KBM-7 (cell line): ENCODE measurements at regions not wholly inside any gene's neighbourhood (a gene's known extent, or its start where the extent isn't known, plus 50 kb on each side); places are given as distances from the start of the nearest gene placed in this dataset.

Experiments
- DNase-seq: peaks from one replicate; pipeline ENCODE4 v3.0.0-alpha.2; 2015
- in situ Hi-C: fragments of 300-500 bp; cut with MboI; formaldehyde crosslinking; loops from 2 replicates; pipeline ENCODE4 v1.14.3; 2020; ENCODE audit warnings: low sequenced_read_pairs, low pct_unique_long_range_greater_than_20kb, mixed read lengths

GRCh38 chr5:124665625-124666024 is 80.8 kb downstream of the ZNF608 start:
- no peak for DNase-seq
- in situ Hi-C loops, result no loop called here

DNA sequence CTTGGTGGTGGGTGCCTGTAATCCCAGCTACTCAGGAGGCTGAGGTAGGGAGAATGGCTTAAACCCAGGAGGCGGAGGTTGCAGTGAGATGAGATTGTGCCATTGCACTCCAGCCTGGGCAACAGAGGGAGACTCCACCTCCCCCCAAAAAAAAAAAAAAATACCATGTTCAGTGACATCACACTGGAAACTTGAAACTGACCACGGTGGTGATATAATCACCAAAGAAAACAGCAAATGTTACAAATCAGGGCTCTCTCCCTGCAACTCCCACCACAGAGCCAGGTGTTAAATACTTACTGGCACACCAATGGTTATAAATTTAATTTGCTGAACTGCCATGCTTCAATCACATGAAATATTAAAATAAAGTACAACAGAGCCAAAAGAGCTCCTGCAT is 81.4 kb downstream of the ZNF608 start:
- in situ Hi-C loops, result no loop called here
- DNase-seq, result no peak

DNA sequence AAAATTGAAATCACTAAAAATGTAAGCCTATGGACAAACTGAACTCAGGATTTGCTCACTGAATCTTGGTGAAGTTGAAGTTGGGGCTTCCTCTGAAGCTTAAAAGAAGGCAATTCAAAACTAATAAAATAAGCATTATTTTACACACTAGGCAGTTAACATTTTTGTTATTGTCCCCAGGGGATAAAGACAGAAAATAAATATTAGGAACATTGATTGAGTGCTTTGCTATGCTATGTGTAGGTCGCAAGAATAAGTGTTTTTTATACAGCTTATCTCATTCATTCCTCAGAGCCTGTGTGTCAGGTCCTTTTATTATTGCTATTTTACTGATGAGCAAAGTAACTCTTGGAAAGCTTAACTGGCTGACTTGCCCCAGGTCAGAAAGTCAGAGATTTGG is 82.2 kb downstream of the ZNF608 start:
- in situ Hi-C loops, result no loop called here
- no peak for DNase-seq

DNA sequence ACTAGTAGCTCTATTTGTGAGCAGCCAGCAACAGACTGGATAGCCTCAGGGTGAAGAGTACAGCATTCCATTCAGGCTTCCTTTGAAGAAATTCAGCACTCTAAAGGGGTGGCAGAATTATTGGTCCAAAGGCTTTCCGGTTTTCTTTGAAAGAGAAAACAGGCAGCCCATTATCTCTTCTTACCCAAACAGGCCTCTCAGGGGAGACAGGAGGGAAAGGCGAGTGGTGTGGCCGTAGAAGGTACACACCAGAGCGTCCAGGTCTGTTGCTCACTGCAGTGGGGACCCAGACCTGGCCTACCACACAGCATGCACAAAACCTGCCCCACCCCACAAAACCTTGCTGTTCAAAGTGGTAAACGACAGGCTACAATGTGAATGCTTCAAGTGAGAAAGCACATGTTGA is 83.3 kb downstream of the ZNF608 start:
- no peak for DNase-seq
- in situ Hi-C loops, result no loop called here

GRCh38 chr5:124662181-124662781 is 84.2 kb downstream of the ZNF608 start:
- DNase-seq, result no peak
- in situ Hi-C loops, result no loop called here

DNA sequence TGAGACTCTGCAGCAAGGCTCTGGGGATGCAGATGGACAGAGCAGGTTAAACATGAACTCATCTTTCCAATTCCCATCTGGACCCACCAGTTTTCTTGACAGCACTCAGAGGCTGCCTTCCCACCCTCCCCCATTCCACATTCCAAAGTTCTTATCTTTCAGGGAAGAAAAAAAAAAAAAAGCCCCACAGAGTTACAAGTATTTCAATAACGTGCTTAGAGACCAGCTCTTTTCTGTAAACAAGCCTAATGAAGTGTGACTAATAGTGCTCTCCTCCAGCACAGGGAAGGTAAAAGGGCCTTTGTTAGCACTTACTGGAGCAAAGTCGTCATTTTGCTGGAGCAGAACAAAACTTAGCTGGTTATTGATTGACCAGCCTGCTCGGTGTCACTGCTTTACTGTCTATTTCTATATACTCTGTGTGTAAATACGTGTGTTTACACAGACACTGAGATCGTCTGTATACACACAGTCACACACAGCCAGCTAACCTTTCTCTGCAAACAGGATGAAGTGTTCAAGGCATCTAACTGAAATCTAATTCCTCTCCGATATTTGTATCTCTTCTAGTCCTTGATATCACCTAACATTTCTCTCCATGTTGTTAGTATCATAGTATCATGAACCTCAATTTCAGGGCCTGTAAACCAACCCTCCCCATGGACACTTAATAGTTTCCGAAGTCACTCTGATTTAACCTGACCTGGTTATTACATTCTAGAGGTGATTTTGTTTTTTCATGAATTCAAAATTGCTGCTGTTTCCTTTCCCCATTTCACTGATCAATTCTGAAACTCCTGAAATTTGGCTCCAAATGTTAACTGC is 84.9 kb downstream of the ZNF608 start:
- in situ Hi-C loops, result no loop called here
- no peak for DNase-seq

- in situ Hi-C loops, result no loop called here
- no peak for DNase-seq
Observed at GRCh38 chr5:124660229-124661093, 86.0 kb downstream of the ZNF608 start.

GRCh38 chr5:124659798-124660197 is 86.6 kb downstream of the ZNF608 start:
- in situ Hi-C loops, result no loop called here
- DNase-seq, result no peak

- in situ Hi-C loops, result no loop called here
- DNase-seq, result peak; percentile 65
Observed at GRCh38 chr5:124658867-124659557, 87.4 kb downstream of the ZNF608 start.

DNA sequence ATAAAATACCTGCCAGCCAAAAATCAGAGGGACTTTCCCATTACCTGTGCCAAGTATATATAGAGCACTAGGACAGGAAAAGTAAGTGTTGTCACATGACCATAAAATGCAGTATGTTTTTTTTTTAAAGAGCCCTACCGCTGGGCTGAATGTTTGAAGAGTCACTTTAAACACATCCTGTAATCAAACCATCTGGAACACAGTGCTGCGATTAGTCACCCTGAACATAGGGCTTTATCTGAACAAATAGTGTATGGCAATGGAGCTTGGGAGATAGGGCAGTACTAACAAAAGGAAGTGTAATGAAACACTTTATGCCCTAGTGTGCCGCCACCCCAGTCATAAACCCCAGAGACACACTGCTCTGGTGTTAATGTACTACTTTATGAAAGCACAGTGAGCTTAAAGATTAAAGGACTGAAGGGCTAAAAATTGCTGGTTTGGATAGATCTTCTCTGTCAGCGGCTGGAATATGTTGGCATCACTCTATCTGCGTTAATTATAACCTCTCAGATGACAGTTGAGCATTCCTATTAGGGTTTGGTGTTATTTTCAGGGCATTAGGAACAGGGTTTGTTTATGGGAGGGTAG is 90.4 kb downstream of the ZNF608 start:
- in situ Hi-C loops, result no loop called here
- peak; percentile 53 for DNase-seq

GRCh38 chr5:124655251-124655917 is 91.1 kb downstream of the ZNF608 start:
- DNase-seq, result no peak
- in situ Hi-C loops, result no loop called here

DNA sequence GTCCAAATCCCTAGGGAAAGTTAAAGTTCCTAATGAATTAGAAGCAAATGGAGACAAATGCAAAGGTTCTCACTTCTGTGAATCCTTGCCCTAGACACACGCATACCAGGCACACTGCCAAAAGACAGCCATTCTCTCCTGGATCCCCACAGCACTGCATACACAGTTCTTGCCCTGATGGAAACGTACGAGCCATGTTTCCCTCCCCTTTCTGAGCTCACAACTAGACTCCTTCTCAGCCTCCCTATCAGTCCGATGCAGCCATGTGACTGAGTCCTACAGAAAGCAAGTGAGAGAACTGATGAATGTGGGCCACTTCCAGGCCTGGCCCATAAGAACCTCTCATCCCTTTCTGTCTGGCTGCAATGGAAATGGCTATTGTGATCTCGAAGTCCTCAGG is 92.0 kb downstream of the ZNF608 start:
- DNase-seq, result no peak

GRCh38 chr5:124653666-124654065 is 92.8 kb downstream of the ZNF608 start:
- no peak for DNase-seq
- in situ Hi-C loops, result no loop called here

More for the DNA sequence above, 92.0 kb downstream of the ZNF608 start:
- in situ Hi-C loops, result no loop called here

DNA sequence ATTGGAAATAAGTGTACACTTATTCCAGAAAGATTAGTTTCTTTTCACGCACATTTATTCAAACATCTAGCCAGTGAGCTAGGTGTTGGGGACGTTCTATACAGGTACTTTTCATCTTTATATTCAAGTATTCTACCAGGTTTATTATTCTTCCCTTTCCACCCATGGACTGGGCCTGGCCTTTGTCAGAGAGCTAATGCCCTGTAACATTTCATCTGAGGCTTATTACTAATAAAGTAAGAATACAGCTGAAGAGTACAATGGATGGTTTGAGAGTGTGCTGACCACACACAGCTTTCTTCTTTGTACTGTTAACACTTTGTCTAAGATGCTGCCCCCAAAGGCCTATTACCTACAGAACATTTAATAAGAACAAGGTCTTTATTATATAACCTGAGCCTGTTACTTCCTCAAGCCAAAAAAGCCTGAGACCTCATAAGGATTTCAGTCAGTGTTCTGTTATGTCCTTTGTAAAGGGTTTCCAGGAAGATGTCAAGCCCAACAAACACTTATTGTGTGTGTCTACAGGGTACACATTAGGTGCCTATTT is 93.5 kb downstream of the ZNF608 start:
- in situ Hi-C loops, result no loop called here
- no peak for DNase-seq

DNA sequence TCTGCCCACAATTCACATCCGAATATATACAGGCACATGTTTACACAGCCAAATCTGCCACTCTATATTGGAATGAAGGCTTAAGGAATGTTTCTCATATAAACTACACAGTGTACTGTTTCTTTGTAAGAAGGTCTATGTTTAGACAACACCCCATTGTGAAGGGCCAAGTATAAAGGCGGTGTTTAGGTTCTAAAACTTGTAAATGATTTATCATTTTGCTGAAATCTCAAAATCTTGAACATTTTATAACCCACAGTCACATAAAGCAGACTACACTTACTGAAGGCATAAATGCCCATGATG is 94.0 kb downstream of the ZNF608 start:
- in situ Hi-C loops, result no loop called here
- DNase-seq, result no peak

GRCh38 chr5:124651663-124652513 is 94.6 kb downstream of the ZNF608 start:
- peak; percentile 87 for DNase-seq
- in situ Hi-C loops, result no loop called here

DNA sequence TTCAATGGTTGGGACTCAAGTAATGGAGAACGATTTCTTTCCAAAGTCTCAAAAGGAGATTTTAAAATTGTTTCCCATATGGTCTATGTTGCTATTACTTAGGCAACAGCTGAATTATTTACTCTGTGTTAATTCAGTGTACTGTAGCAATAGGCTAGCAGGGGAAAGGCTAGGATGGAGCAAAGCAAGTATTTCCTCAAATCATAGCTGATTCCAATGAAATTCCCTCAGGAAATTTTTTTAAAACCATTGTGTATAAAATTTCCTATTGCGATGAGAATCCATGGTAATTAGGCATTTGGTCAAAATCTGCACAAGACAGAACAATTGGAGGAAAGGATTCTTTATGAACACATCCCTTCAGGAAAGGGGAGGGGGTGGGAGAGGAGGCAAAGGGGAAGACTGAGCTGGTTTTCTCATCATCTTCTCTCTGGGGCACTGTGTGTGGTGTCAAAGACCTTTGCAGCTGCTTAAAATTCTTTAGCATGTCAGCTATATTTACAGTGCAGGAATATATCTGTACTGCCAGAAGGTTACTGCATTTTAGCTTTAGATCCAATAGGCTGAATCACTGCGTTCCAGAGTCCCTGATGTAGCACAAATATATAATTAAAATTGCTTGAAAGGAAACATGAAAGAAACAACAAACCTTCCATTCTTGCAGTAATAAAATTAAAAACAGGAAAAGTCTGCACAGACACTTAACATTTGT is 95.3 kb downstream of the ZNF608 start:
- in situ Hi-C loops, result no loop called here
- peak; percentile 21 for DNase-seq
